Mucosa of rectum (tissue), 2 donors: ENCODE measurements at regions not wholly inside any gene's neighbourhood (a gene's known extent, or its start where the extent isn't known, plus 50 kb on each side); places are given as distances from the start of the nearest gene placed in this dataset.

Source experiments
- H3K27ac ChIP-seq, 2 donors: one replicate each; pipeline ENCODE4 v1.7.0; 2013; ENCODE audit warnings: inconsistent platforms in 2 of 2, low read depth in 2 of 2, low read length in 2 of 2
- H3K27me3 ChIP-seq, 2 donors: one replicate each; pipeline ENCODE4 v1.7.0; 2013; ENCODE audit warnings: low read length in 2 of 2; ENCODE audit not compliant: control insufficient read depth in 2 of 2, insufficient read depth in 2 of 2
- H3K36me3 ChIP-seq, 2 donors: one replicate each; pipeline ENCODE4 v1.7.0; 2013; ENCODE audit warnings: low read length in 2 of 2; ENCODE audit not compliant: control insufficient read depth in 2 of 2, insufficient read depth in 2 of 2
- H3K4me1 ChIP-seq, 2 donors: one replicate each; pipeline ENCODE4 v1.7.0; 2013; ENCODE audit warnings: low read length in 2 of 2, mild to moderate bottlenecking in 1 of 2; ENCODE audit not compliant: control insufficient read depth in 2 of 2, insufficient read depth in 2 of 2
- H3K4me3 ChIP-seq, 2 donors: one replicate each; pipeline ENCODE4 v1.7.0; 2013; ENCODE audit warnings: low read length in 2 of 2
- H3K9ac ChIP-seq, 2 donors: one replicate each; pipeline ENCODE4 v1.7.0; 2013; ENCODE audit warnings: low read length in 2 of 2, low read depth in 1 of 2, mild to moderate bottlenecking in 1 of 2
- H3K9me3 ChIP-seq, 2 donors: one replicate each; pipeline ENCODE4 v1.7.0; 2013; ENCODE audit warnings: low read length in 2 of 2; ENCODE audit not compliant: control insufficient read depth in 2 of 2
- donor health status: healthy.
- donor health status: Normal muscosa, but diverticular disease.

- H3K36me3 ChIP-seq = no peaks in the 10 kb centered on the region
- H3K4me3 ChIP-seq = no peak overlapping the region
- peaks cover 0 to 4% of the 10 kb centered on the region in 2 donors for H3K4me1 ChIP-seq
- H3K9ac ChIP-seq = no peak overlapping the region
- no peaks in the 10 kb centered on the region for H3K27me3 ChIP-seq
- no peaks in the 10 kb centered on the region for H3K9me3 ChIP-seq
- no peak overlapping the region for H3K27ac ChIP-seq
Observed at GRCh38 chr2:237158194-237158593, 72.5 kb downstream of the COPS8 start.

- no peak overlapping the region for H3K27ac ChIP-seq
- no peak overlapping the region for H3K4me3 ChIP-seq
- no peak overlapping the region for H3K9ac ChIP-seq
- H3K9me3 ChIP-seq = no peaks in the 10 kb centered on the region
- H3K27me3 ChIP-seq = no peaks in the 10 kb centered on the region
- H3K36me3 ChIP-seq = no peaks in the 10 kb centered on the region
- peaks cover 0 to 4% of the 10 kb centered on the region in 2 donors for H3K4me1 ChIP-seq
Observed at GRCh38 chr2:237159006-237159911, 73.6 kb downstream of the COPS8 start.

- H3K27ac ChIP-seq = peak overlapping the region in 1 of 2 donors; percentile 3
- no peaks in the 10 kb centered on the region for H3K27me3 ChIP-seq
- no peak overlapping the region for H3K4me3 ChIP-seq
- H3K9me3 ChIP-seq = no peaks in the 10 kb centered on the region
- peaks cover 0 to 4% of the 10 kb centered on the region in 2 donors for H3K4me1 ChIP-seq
- no peaks in the 10 kb centered on the region for H3K36me3 ChIP-seq
- no peak overlapping the region for H3K9ac ChIP-seq
Observed at GRCh38 chr2:237160271-237160919, 74.7 kb downstream of the COPS8 start.

- no peaks in the 10 kb centered on the region for H3K9me3 ChIP-seq
- H3K27ac ChIP-seq = peak overlapping the region in 1 of 2 donors; percentile 36
- H3K36me3 ChIP-seq = no peaks in the 10 kb centered on the region
Observed at GRCh38 chr2:237161189-237161588, 75.5 kb downstream of the COPS8 start.

GRCh38 chr2:237162959-237163358, 77.3 kb downstream of the COPS8 start:
- H3K9ac ChIP-seq = no peak overlapping the region
- H3K4me1 ChIP-seq = peaks cover 0 to 4% of the 10 kb centered on the region in 2 donors
- no peaks in the 10 kb centered on the region for H3K36me3 ChIP-seq
- H3K9me3 ChIP-seq = no peaks in the 10 kb centered on the region
- H3K27me3 ChIP-seq = no peaks in the 10 kb centered on the region
- no peak overlapping the region for H3K27ac ChIP-seq
- no peak overlapping the region for H3K4me3 ChIP-seq

More at GRCh38 chr2:237161189-237161588, 75.5 kb downstream of the COPS8 start:
- H3K27me3 ChIP-seq = no peaks in the 10 kb centered on the region
- H3K4me3 ChIP-seq = no peak overlapping the region
- peaks cover 0 to 4% of the 10 kb centered on the region in 2 donors for H3K4me1 ChIP-seq
- H3K9ac ChIP-seq = no peak overlapping the region

- H3K4me3 ChIP-seq = no peak overlapping the region
- H3K4me1 ChIP-seq = peaks cover 0 to 4% of the 10 kb centered on the region in 2 donors
- H3K9ac ChIP-seq = no peak overlapping the region
- H3K27me3 ChIP-seq = no peaks in the 10 kb centered on the region
- peak overlapping the region in 1 of 2 donors; percentile 32 for H3K27ac ChIP-seq
- no peaks in the 10 kb centered on the region for H3K9me3 ChIP-seq
- H3K36me3 ChIP-seq = no peaks in the 10 kb centered on the region
Observed at GRCh38 chr2:237164474-237165042, 78.9 kb downstream of the COPS8 start.

- Histone ChIP-seq H3K4me1 (peaks cover 0 to 1% of the 10 kb centered on the region in 2 donors), H3K36me3 (no peaks in the 10 kb centered on the region), H3K9me3 (no peaks in the 10 kb centered on the region), H3K4me3 (no peak overlapping the region), H3K27ac (peak overlapping the region in 1 of 2 donors; percentile 17), H3K27me3 (no peaks in the 10 kb centered on the region), H3K9ac (no peak overlapping the region)
Observed at GRCh38 chr2:237165405-237166276, 80.0 kb downstream of the COPS8 start.

- Histone ChIP-seq H3K4me3 (no peak overlapping the region), H3K27ac (no peak overlapping the region), H3K4me1 (no peaks in the 10 kb centered on the region), H3K9ac (no peak overlapping the region), H3K27me3 (no peaks in the 10 kb centered on the region), H3K36me3 (no peaks in the 10 kb centered on the region), H3K9me3 (no peaks in the 10 kb centered on the region)
Observed at GRCh38 chr2:237167038-237167437, 81.3 kb downstream of the COPS8 start.

- H3K36me3 ChIP-seq = no peaks in the 10 kb centered on the region
- no peaks in the 10 kb centered on the region for H3K9me3 ChIP-seq
- no peak overlapping the region for H3K9ac ChIP-seq
- H3K4me1 ChIP-seq = no peaks in the 10 kb centered on the region
- H3K27ac ChIP-seq = no peak overlapping the region
- H3K27me3 ChIP-seq = no peaks in the 10 kb centered on the region
- H3K4me3 ChIP-seq = no peak overlapping the region
Observed at GRCh38 chr2:237167934-237168333, 82.2 kb downstream of the COPS8 start.
